GM18498 (cell line): ENCODE measurements at regions not wholly inside any gene's neighbourhood (a gene's known extent, or its start where the extent isn't known, plus 50 kb on each side); places are given as distances from the start of the nearest gene placed in this dataset.

Source experiments
- ATAC-seq: cut with Tn5 transposase; IDR thresholded peaks from one replicate; pipeline ENCODE4 v1.9.1; 2021; ENCODE audit warnings: mild to moderate bottlenecking, moderate library complexity; ENCODE audit not compliant: unreplicated experiment

DNA sequence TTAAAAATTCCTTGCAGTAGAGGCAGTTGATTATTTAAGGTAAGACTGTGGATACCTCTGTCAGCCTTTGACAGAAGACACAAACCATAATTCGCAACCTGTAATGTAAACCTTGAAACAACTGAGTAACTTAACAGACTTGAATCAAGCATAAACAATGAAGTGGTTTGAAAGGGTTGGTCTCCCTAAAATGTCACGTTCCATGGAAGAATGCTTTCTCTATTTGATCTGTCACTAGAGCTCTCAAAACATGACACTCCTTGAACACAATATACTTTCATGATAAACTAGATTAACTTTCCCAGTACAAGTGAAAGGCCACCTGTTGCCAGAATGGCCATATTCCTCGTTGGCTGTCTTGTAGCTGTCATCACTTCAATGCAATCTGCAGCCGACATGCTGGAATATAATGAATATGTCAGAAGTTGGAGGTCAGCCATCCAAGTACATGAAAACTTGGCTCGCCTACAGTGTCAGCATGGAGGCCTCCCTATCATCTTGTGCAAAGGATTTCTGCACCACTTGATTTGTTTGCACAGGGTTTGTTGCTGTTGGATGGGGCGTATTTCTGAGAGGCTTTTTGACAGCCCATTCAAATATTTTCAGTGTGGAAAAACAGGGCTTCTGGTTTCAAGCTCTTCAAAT lies 228.0 kb downstream of the TLE4 start:
- no peak for ATAC-seq

DNA sequence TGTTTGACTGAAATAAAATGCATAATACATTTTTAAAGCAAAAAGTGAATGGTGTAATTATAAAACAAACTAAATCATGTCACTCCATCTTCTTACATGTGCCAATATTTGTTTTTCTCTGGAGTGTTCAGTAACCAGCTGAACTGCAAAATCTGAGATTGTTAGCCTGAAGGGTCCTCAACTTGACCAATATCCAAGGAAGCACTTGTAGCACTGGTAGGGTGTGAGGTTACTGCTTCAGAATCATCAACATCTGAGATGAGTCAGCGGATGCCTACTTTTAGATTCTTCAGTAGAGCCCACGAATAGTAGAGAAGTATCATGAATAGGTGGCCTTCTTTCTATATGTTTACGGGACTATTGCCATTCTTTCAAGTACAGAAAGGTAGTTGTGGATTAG lies 226.7 kb downstream of the TLE4 start:
- ATAC-seq, result no peak

DNA sequence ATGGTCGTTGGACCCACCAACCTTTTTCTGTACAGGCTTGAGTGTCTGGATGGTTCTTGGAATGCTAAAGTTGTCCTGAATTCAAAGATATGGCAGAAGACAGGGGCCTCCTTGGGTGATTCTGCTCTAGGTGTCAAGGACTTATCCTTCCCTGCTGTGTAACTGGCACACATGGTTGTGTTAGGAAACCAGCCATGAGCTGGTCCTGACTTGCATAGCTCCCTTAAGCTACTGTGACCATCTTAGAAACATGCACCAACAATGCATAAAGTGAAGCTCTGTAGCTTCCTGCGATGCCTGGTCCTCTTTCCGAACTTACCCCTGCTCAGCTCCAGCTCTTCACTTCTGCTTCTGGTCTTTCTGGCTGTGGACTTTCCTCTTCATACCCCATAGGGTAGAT lies 224.6 kb downstream of the TLE4 start:
- no peak for ATAC-seq

DNA sequence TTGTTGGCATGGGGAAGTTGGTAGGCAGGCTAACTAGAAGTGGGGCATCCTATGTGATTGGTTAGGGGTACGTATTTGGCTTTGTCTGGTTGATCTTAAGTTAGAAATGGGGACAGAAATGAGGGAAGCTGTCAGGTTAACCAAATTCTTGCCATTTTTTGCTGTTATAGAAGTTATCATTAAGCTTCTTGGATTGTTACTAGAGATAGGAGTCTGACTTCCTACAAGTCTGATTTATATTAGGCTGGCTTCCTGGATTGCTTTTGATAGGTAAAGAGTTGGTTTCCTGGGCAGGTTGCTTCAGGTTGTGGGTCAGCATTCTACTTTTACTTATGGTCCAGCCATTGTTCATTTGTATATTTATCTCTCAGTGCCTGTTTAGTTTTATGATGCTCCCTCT lies 216.9 kb downstream of the TLE4 start:
- no peak for ATAC-seq

DNA sequence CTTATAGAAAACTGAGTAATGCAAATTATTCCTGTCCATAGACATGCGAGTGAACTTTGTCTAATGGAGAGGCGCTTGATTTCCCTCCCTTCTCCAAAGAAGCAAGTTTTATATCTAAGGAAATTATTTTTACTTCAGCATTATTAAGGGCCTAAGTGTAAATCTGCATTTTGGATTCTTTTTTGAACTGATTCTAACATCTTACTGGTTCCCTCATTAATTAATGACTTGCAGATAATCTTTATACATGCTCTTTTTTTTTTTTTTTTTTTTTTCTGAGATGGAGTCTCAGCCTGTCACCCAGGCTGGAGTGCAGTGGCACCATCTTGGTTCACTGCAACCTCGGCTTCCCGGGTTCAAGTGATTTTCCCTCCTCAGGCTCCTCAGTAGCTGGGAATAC lies 209.5 kb downstream of the TLE4 start:
- ATAC-seq, result no peak

DNA sequence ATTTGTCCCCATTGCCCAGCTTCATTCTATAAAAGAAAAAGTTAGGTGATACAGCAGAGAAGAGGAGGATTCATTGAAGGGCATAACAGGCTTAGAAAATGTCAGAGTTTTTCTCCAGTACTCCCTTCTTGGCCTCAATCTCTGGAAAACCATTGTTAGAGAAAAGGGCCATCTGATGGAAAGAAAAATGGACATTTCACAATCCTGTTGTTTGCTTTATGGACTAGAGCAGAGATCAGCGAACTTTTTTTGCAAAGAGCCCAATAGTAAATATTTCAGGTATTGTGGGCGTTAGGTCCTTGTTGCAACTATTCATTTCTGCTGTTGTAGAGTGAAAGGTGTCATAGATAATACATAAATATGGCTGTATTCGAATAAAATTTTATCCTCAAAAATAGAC lies 208.8 kb downstream of the TLE4 start:
- ATAC-seq, result no peak

DNA sequence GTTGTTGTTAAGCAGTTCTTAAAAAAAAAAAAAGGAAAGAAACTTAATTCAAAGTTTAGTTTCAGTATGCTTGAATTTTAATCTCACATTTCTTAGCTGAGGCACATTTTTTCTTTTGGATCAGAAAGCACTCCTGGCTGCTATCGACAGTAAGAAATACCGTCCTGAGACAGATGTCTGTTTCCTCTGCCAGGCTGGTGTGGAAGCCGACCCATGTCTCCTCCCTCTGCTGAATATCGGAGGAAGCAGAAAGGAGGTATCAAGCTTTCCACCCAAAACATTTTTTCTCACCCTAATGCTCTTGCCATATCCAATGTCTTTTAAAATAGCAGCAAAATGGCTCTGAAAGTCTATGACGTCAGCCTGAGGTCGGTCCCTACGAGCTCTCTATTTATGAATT lies 208.1 kb downstream of the TLE4 start:
- ATAC-seq, result no peak

DNA sequence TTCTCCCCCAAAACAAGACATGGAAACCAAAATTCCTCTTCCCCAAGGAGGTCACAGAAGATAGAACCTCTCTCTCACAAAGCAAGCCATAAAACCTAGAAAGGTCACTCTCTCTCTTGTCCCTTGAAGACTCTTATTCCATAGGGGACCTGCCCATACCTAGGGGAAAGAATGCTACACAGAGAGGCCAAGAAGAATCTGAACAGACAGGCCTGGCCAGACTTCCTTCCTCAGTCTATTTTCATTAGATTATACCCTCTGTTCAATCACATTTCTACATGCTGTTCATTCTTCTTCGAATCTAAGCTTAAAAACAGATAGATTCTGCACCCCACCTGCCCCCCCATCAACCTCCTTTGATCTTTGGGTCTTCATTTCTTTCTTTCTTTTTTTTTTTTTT lies 206.8 kb downstream of the TLE4 start:
- no peak for ATAC-seq

DNA sequence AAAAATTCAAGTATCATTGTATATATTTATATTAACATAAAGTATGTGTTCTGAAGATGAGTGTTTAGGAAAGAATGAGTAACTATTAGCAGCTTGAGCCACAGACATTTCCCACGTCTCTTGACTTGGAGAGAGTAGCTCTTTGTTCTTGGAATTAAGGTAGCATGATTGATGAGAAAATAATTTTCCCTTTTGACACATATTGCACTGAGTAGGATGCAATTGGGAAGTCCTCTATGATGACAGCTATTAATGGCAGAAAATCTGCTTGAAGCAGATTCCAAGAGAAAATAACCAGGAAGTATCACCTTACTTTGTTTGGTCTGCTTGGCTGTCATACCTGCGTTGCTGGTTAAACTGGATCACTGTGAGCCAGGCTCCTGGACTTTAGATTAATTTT lies 204.8 kb downstream of the TLE4 start:
- no peak for ATAC-seq
